Activated CD4-positive, CD25-positive, alpha-beta regulatory T cell treated with anti-CD3 and anti-CD28 coated beads, Interleukin-2, amount 50 U/mL, for 72 hours (primary cell): ENCODE measurements at regions not wholly inside any gene's neighbourhood (a gene's known extent, or its start where the extent isn't known, plus 50 kb on each side); places are given as distances from the start of the nearest gene placed in this dataset.

Source experiments
- DNase-seq: peaks from one replicate; pipeline ENCODE4 v3.0.0; 2021

GRCh38 chr9:89871871-89872331, 267.1 kb downstream of the GADD45G start:
- peak; percentile 17 for DNase-seq

DNA sequence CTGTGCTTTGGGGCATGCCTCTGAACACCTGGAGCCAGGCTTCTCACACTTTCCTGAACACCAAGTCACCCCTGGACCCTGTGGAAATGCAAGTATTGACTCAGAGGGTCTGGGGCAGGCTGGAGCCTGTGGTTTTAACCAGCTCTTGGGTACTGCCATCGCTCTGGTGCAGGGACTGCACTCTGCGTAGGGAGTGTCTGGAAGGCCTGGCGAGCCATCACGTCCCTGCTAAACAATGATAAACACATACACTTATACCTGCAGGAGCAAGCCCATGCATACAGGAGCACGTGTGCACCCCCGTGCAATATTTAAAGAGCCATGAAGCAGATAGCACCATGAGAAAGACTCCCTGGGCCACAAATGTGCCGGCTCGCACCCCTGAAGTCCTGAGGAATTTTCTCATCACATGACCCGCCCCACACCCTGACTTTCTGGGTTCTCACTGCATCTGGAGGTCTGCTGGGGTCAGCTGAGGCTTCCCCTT, 267.7 kb downstream of the GADD45G start:
- DNase-seq: no peak

DNA sequence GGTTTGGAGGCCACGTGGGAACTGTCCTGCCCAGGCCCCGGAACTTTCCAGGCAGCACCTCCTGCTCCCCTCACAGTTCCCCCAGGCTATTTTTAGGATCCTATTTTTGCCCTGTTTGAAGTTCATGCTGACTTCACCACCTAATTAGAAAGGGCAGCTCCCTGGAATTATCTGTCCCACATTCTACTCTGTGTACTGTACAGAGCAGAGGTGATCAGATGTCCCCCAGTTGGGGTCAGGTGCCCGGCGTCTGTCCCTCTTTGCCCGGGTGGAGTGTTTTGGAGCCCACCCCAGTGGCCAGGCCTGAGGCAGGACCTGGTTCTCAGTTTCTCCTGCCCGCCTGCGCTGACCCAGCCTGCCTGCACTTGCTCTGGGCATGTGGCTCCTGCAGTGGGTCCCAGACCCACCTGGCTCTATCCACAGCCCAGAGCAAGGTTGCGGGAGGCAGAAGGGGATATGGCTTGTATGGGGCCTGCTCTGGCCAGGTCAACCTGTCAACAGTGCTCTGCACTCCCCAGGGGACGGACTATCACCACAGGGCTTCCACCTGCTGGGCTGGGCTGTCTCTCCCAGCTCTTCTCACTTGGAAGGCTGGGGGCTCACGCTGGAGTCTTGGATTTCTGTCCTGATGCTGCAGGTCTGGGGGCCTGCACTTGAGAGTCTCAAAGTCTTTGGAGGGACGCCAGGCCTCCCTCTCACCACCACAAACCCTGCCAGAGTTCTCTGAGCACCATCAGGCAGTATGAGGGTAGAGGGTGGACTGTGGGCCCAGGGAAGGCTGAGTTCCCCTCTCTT, 268.3 kb downstream of the GADD45G start:
- peak; percentile 13 for DNase-seq

GRCh38 chr9:89873801-89874200, 269.0 kb downstream of the GADD45G start:
- no peak for DNase-seq

- peak; percentile 19 for DNase-seq
These were observed 269.8 kb downstream of the GADD45G start for GRCh38 chr9:89874351-89875321.

DNA sequence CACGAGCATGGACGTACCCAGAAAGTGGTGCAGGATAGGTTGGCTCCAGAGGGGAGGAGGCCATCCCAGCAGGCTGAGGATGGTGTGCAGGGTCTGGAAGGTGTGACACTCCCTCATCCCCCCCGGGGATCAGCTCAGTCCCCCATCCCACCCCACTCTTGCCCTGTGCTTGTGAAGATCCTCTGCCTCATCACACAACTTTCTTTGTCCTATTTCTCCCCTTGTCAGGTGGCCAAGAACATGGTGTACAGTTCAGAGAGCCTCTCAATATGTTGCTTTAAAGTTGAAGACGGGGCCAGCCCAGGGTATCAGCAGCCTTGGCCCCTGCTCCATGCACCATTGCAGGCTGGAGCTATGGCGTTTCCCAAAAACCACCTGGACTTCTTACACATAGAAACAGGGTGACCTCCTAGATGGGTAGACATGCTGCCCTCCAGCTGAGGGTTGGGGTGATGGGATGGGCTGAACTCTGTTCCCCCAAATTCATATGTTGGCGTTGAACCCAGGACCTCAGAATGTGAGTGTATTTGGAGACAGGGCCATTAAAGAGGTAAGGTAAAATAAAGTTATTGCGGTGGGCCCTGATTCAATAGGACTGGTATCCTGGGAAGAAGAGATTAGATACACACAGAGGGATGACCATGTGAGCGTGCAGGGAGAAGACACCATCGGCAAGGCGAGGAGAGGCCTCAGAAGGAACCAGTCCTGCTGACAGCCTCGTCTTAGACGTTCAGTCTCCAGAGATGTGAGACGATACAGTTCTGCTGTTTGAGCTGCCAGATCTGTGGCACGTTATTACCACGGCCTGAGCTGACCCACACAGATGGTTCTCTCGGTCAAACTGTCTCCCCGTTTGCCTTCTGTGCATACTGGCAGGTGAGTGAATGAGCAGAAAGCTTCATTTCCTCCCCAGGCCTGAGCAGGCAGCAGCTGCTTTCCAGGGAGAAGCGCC, 272.5 kb downstream of the GADD45G start:
- DNase-seq: peak; percentile 17

GRCh38 chr9:89878003-89878411, 273.2 kb downstream of the GADD45G start:
- no peak for DNase-seq

DNA sequence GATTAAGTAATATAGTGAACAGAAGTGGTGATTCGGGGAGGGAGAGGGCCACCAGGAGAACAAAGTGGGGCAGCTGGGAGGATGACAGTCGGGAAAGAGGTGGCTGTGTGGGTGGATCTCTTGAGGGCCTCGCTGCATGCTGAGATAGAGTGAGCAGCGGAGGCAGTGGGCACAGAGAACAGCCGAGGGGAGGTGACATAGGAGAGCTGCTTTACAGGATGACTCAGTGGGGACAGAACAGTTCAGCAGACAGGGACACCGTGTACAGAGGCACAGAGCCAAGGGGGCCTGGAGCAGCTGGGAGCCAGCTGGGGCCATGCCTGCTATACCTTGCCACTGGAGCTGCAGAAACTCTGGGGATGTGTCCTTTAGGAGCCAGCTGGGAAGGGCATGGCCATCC, 273.9 kb downstream of the GADD45G start:
- peak; percentile 24 for DNase-seq

DNA sequence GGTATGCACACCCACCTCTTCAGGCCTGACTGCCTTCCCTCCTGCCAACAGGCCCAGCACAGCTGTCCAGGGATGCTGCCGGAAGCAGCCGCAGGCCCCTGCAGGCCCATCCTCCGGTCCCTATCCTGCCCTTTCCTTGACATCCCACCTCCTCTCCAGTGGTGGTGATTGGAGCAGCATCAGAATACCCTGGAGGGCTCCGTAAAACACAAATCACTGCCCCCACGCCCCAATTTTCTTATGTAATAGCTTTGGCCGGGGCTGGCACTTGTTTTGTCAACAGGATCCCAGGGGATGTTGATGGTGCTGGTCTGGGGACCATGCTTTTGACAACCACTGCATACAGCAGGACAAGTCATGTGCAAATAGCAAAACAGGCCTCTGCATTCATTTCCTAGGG, 274.5 kb downstream of the GADD45G start:
- DNase-seq: no peak

- DNase-seq: no peak
These were observed 274.9 kb downstream of the GADD45G start for GRCh38 chr9:89879701-89880100.

GRCh38 chr9:89880161-89880560, 275.3 kb downstream of the GADD45G start:
- no peak for DNase-seq

- peak; percentile 13 for DNase-seq
These were observed 275.9 kb downstream of the GADD45G start for GRCh38 chr9:89880721-89881120.

DNA sequence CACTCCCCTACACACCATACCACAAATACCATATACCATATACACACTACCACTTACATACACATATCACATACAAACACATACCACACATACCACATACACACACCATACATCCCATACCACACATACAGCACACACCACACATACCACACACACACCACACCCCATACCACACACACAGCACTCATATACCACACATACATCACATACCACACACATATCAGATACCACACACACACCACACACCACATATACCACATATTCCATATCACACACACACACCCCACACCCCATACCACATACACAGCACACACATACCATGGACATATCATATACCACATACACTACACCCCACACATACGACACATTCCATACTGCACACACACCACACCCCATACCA, 276.6 kb downstream of the GADD45G start:
- peak; percentile 16 for DNase-seq

DNA sequence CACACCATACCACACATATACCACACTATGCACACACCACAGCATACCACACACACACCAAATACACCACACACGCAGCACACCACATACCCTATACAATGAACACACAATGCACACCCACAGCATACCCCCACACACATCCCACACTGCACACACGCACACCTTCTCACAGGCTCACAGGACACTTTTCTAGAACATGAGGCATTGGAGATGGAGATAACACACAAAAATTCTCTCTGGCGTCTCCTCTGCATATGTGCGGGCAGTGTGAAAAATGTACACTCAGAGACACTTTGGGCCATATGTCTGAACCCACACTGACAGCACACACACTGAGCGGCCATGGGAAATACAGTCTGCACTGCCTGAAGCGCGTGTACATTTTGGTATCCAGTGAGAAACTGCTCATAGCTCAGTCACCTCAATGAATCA, 278.1 kb downstream of the GADD45G start:
- DNase-seq: peak; percentile 18

DNA sequence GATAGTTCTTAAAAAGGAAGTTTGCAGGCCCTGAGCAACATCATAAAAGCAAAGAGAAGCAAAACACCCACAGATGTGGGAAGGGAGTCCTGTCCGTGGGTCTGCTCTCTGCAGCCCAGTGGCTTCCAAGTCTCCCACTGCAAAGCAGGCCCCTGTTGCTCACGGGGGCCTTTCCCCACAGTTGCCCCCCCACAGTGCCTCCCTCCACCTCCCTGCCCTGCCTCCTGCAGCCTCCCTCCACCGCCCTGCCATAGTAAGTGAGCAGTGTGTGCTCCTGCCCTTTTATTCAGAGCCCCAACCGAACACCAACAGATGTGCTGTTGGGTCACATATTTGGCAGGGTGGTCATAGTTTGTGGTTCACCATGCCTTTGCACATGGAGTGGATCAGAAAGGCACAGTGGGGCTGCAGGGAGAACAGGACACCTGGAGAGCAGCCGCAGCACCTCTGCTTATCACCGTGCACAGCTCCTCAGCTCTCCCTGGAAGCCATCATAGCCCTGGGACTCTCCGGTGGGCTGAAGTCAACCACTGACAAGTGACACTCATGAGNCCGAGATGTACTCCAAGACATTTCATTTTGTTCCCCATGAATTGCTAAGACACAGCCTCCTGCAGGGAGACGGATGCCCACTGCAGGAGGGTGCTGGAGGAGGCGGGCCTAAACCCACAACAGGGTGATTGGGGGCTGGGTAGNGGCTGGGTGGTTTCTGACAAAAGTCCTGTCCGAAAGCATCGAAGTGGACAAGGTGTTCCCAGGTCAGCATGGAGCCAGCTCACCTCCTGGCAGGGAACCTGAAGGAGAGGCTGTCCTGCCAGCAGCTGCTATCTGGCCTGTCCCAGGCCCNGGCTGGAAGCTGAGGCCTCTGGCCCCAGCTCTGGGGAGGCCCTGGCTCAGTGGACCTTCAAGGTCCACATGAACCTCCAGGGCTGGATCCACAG, 278.9 kb downstream of the GADD45G start:
- DNase-seq: peak; percentile 17

GRCh38 chr9:89884356-89885083, 279.7 kb downstream of the GADD45G start:
- DNase-seq: peak; percentile 17

- peak; percentile 14 for DNase-seq
These were observed 280.3 kb downstream of the GADD45G start for GRCh38 chr9:89885156-89885555.

- no peak for DNase-seq
These were observed 281.5 kb downstream of the GADD45G start for GRCh38 chr9:89886281-89886700.

DNA sequence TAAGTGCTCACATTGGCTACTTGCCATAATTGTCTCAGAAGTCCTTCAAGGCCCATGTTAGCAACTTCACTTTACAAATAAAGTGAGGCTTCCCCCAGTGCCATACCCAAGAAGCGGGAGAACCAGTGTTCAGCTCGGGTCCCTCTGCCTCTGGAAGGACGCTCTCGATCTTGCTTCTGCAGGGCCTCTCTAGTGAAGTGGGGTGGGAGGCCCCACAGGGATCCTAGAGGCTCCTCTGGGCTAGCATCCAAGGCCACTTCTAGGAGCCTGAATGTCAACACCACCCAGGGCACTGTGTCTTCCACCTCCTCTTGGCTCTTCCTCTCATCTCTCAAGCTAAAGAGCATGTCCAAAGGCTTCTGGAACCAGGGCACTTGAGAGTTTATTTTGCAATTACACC, 282.5 kb downstream of the GADD45G start:
- no peak for DNase-seq

DNA sequence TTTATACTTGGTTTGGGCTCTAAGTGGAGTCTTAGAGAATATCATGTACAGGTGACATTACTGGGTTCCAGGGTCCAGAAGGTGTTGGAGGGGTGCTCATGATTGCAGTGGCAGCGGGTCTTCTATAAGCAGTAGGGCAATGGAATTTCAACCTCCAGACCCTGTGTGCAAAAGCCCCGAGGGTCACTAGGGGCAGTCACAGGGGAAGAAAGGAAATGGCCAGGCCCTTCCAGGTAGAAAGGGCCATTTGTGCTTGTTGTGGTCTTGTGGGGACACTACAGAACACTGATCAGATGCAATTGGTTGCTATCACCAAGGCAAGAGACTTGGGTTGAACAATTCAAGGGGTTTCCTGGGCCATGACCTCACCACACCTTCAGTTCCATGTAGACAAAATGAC, 283.4 kb downstream of the GADD45G start:
- no peak for DNase-seq
